ENCODE measurements at regions not wholly inside any gene's neighbourhood (a gene's known extent, or its start where the extent isn't known, plus 50 kb on each side); places are given as distances from the start of the nearest gene placed in this dataset.

DNA sequence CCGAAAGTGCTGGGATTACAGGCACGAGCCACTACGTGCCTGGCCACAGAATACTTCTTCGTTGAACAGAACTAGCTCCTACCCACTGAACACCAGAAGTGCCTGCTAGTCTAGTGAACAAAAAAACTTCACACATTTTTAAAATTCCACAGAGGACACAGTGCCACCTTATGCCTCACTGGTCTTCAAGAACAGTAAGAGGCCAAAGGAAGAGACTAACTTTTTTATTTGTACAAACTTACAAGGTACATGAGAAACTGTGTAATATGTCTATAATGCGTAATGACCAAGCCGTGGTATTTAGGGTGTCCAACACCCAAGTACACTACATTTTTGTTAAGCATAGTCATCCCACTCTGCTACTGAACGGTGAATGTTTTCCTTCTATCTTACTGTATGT is 144.4 kb upstream of the PTER start:
- TF ChIP-seq, protein P1, sequence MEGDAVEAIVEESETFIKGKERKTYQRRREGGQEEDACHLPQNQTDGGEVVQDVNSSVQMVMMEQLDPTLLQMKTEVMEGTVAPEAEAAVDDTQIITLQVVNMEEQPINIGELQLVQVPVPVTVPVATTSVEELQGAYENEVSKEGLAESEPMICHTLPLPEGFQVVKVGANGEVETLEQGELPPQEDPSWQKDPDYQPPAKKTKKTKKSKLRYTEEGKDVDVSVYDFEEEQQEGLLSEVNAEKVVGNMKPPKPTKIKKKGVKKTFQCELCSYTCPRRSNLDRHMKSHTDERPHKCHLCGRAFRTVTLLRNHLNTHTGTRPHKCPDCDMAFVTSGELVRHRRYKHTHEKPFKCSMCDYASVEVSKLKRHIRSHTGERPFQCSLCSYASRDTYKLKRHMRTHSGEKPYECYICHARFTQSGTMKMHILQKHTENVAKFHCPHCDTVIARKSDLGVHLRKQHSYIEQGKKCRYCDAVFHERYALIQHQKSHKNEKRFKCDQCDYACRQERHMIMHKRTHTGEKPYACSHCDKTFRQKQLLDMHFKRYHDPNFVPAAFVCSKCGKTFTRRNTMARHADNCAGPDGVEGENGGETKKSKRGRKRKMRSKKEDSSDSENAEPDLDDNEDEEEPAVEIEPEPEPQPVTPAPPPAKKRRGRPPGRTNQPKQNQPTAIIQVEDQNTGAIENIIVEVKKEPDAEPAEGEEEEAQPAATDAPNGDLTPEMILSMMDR (conservative IDR thresholded peaks at IDR 0.05; ENCODE audit: low read depth, low read length), result no peak
- TF ChIP-seq MAZ (IDR thresholded peaks at IDR 0.05; ENCODE audit: borderline replicate concordance, low read depth, low read length) (no peak), RAD21 (IDR thresholded peaks at IDR 0.05; ENCODE audit: low read length) (no peak), CEBPB (IDR thresholded peaks at IDR 0.05; ENCODE audit: low read depth, low read length) (no peak), POLR2A (IDR thresholded peaks at IDR 0.05; ENCODE audit: low read depth, low read length) (no peak)

Data from IMR-90 (cell line).